MG63 (cell line): ENCODE measurements at regions not wholly inside any gene's neighbourhood (a gene's known extent, or its start where the extent isn't known, plus 50 kb on each side); places are given as distances from the start of the nearest gene placed in this dataset.
A peak's percentile ranks its signal among the peaks of the same experiment; 100 is the strongest.
"Not testable (repeated sequence)": the region's sequence is repeated elsewhere in the genome, so short reads cannot be mapped to it uniquely, and the experiment has no call there.

Source experiments
- DNase-seq: peaks from one replicate; pipeline ENCODE4 v3.0.0-alpha.2; 2020
- H3K27me3 ChIP-seq: fragments of 250-450 bp; sonication (Bioruptor Pico); 2 replicates; pipeline ENCODE4 v1.5.1; 2020; ENCODE audit warnings: mild to moderate bottlenecking, moderate library complexity
- H3K36me3 ChIP-seq: fragments of 250-450 bp; sonication (Bioruptor Pico); 2 replicates; pipeline ENCODE4 v1.5.1; 2020; ENCODE audit warnings: mild to moderate bottlenecking, moderate library complexity
- H3K4me3 ChIP-seq: fragments of 250-450 bp; sonication (Bioruptor Pico); 2 replicates; pipeline ENCODE4 v1.5.1; 2020; ENCODE audit warnings: mild to moderate bottlenecking, moderate library complexity
- H3K9me3 ChIP-seq: fragments of 250-450 bp; sonication (Bioruptor Pico); 2 replicates; pipeline ENCODE4 v1.5.1; 2020; ENCODE audit warnings: mild to moderate bottlenecking, moderate library complexity

DNA sequence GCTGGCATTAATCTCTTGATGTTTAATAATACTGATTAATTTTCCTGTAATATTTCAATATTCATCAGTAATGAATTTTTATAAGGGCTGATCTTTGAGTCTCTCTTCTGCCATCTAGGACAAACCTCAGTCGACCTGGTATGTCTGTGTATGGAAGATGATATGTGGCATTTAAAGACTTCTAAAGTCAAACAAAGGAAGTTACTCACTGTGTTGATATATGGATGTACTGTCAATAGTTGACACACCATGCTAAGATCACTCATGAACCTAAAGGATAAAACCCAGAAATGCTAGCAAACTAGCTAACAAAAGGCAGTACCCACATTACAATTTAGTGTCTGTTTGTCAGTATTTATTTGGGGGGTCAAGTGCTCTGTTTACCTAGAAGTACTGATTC lies 380.7 kb upstream of the GOT2 start:
- Histone ChIP-seq H3K4me3 (no peak overlapping the region), H3K36me3 (no peaks in the 10 kb centered on the region), H3K9me3 (no peaks in the 10 kb centered on the region; the same call in 1 of the 2 replicates), H3K27me3 (no peaks in the 10 kb centered on the region)
- DNase-seq, result no peak

DNA sequence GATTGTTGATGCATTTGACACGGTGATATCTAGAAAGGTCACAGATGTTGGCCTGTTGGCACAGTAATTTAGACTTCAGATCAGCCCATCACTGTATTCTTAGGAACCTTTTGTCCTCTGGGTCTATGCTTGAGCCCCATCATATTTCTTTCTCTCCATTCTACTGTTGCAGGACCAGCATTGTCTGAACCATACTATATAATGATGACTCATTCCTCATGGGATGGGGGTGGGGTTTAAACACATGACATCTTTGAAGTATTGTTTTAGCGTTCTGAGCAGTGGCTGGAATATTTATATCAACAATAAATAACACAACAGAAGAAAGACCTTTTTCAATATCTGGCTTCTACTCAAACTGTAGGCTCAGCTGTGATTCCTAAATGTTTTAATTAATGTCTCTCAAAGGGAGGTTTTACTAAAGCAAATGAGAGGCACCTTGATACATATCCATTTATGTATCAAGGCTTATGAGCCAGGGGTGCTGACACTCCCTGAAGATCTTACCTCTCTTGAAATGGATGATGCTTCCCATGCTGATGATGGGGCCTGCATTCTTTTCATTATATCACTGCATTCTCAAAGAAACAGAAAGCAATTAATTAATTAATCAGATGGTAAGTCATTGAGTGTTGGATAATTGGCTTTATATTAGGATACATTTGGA lies 379.0 kb upstream of the GOT2 start:
- Histone ChIP-seq H3K27me3 (no peaks in the 10 kb centered on the region), H3K4me3 (no peak overlapping the region), H3K9me3 (no peaks in the 10 kb centered on the region; the same call in 1 of the 2 replicates), H3K36me3 (no peaks in the 10 kb centered on the region)
- DNase-seq, result no peak

DNA sequence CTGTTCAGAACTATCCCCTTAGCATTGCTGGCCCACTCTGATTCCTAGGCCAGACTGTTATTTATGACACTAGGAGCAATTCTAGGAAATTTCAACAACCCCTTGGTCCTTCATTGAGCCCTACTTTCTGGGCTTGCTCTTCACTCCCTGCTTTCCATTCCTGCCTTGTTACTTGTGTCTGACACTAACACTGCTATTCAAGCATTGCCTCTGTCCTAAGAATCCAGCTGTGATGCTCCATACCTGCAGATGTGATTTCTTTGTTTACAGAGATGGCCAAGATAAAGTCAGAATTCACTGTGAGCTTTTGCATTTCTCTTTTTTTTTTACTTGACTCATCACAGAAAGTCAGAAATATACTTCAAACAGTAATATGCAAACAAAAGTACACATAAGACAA lies 377.2 kb upstream of the GOT2 start:
- DNase-seq, result no peak
- H3K36me3 ChIP-seq, result no peaks in the 10 kb centered on the region
- no peaks in the 10 kb centered on the region for H3K27me3 ChIP-seq
- H3K4me3 ChIP-seq, result no peak overlapping the region
- H3K9me3 ChIP-seq, result no peaks in the 10 kb centered on the region

DNA sequence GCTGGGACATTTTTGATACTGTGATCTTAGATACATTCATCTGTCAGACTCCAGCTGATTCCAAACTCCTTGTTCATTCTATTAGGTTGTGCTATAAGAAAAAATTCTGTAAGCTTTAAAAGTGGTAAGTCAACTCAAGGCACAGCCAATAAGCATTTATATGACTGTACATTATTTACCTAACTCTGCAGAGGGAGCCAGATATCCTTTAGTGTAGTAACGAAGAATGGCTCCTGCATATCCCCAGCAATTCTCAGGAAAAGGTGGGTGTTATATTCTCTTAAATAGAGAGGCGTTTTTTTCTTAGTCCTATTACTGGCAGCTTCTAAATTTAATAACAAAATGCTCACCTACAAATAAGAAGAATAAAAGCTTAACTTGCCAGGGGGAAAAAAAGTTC lies 374.3 kb upstream of the GOT2 start:
- no peak overlapping the region for H3K4me3 ChIP-seq
- DNase-seq, result no peak
- H3K36me3 ChIP-seq, result no peaks in the 10 kb centered on the region
- no peaks in the 10 kb centered on the region for H3K27me3 ChIP-seq
- no peaks in the 10 kb centered on the region for H3K9me3 ChIP-seq

DNA sequence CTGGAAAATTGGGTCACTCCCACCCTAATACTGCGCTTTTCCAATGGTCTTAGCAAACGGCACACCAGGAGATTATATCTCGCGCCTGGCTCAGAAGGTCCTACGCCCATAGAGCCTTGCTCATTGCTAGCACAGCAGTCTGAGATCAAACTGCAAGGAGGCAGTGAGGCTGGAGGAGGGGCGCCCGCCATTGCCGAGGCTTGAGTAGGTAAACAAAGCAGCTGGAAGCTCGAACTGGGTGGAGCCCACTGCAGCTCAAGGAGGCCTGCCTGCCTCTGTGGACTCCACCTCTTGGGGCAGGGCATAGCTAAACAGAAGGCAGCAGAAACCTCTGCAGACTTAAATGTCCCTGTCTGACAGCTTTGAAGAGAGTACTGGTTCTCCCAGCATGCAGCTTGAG lies 362.6 kb upstream of the GOT2 start:
- H3K36me3 ChIP-seq, H3K27me3 ChIP-seq, DNase-seq, H3K4me3 ChIP-seq: not testable (repeated sequence)
- peaks cover 16% of the 10 kb centered on the region for H3K9me3 ChIP-seq

DNA sequence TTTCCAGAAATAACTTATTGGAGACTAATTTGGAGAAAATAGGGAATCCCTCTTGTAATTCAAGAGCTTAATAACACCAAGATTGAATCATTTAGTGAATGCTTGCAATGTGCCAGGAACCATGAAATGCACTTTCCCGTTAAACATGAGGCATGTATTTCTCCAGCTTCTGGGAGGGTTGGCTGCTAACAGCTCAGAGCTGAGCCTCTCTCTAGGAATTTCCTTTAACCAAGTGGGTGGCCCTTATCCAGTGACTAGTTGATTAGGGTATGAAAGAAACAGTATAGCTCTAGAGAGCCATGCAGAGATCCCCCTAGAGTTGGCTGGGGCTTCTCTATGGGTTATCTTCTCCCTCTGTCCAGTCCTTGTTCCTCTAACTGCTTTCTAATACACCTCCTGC lies 356.4 kb upstream of the GOT2 start:
- no peaks in the 10 kb centered on the region for H3K36me3 ChIP-seq
- 0 out of 2 replicates have a peak, but pooled peaks cover 3% of the 10 kb centered on the region for H3K9me3 ChIP-seq
- DNase-seq, result peak; percentile 14
- H3K27me3 ChIP-seq, result no peaks in the 10 kb centered on the region
- no peak overlapping the region for H3K4me3 ChIP-seq

DNA sequence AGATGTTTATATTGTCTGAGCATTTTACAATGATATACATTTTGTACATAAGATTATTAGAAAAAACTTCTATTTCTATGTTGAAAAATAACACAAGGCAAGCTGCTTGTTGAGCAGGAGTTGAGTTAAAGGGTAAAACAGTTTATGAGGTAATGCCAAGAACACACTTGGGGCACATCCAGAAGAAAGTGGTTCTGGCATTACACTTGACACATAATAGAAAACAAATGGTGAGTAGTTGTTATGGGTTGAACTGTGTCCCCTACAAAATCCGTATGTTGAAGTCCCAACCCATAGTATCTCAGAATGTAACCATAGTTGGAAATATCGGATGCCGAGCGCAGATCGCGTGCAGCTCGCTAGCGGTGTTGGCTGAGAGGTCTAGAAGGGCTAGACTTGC lies 354.3 kb upstream of the GOT2 start:
- H3K36me3 ChIP-seq, result no peaks in the 10 kb centered on the region
- H3K4me3 ChIP-seq, result no peak overlapping the region
- H3K27me3 ChIP-seq, result no peaks in the 10 kb centered on the region
- H3K9me3 ChIP-seq, result 0 out of 2 replicates have a peak, but pooled peaks cover 3% of the 10 kb centered on the region
- DNase-seq, result peak; percentile 87

DNA sequence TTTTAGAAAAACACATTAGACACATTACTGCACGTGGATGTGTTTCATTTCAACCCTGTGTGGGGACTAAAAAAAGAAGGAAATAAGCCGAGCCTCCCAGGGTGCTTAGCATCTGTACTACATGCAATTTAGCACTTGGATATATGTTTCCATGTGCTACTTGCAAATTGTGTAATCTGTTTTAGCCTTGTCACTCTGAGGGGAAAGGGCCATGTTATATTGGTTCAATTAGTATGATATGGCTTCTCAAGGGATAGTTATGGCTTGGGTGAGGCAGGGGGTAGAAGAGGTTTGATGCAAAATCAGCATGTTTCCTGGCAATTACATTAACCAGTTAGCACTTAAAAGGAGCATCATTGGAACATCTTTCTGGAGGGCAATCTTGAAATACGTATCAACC lies 353.5 kb upstream of the GOT2 start:
- Histone ChIP-seq H3K27me3 (no peaks in the 10 kb centered on the region), H3K9me3 (0 out of 2 replicates have a peak, but pooled peaks cover 3% of the 10 kb centered on the region), H3K4me3 (no peak overlapping the region), H3K36me3 (no peaks in the 10 kb centered on the region)
- no peak for DNase-seq

DNA sequence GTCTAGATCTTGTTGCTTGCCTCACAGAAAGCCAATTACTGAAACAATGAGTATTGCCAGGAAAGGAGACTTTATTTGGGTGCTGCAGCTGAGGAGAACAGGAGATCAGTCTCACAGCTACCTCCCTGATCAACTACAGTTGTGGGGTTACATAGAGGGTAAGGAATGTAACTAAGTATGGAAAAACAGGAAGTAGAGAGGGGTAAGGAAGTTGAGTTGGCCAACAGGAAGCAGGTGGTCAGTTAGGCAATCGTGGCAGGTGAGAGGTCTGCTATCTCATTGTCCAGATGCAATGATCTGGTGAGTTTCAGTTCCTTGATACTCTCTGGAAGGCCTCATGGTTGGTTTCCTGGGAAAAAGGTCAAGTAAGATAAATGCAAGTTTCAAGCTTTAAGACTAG lies 333.1 kb upstream of the GOT2 start:
- Histone ChIP-seq H3K9me3 (peaks cover 7% of the 10 kb centered on the region), H3K27me3 (no peaks in the 10 kb centered on the region), H3K36me3 (no peaks in the 10 kb centered on the region), H3K4me3 (no peak overlapping the region)
- DNase-seq, result no peak

DNA sequence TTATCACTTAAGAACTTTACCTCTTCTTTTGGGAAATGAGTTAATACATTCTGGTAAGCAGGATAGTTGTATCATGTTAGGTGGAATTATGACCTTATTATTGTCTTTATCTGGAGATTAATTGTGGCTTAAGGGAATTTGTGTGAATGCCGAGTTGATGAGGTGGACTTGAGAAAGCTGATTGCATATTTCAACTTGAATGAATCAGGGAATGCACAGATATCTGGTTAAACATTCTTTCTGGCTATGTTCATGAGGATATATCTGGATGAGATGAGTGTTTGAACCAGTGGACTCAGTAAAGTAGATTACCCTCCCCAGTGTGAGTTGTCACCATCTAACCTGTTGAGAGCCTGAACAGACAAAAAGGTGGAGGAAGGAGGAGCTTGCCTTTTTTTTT lies 326.1 kb upstream of the GOT2 start:
- H3K9me3 ChIP-seq, result no peaks in the 10 kb centered on the region
- no peak for DNase-seq
- H3K4me3 ChIP-seq, result no peak overlapping the region
- no peaks in the 10 kb centered on the region for H3K36me3 ChIP-seq
- no peaks in the 10 kb centered on the region for H3K27me3 ChIP-seq

DNA sequence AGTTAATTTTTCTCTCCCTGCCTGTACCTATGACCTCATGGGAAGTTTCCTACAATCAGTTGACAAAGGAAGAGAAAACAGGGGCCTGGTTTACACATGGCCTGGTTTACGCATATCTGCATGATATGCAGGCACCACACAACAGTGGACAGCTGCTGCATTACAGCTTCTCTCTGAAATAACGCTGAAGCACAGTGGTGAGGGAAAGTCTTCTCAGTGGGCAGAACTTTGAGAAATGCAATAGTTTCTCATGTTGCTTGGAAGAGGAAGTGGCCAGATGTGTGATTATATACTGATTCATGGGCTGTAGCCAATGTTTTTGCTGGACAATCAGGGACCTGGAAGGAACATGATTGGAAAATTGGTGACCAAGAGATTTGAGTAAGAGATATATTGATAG lies 324.1 kb upstream of the GOT2 start:
- DNase-seq, result no peak
- Histone ChIP-seq H3K27me3 (no peaks in the 10 kb centered on the region), H3K9me3 (no peaks in the 10 kb centered on the region), H3K4me3 (no peak overlapping the region), H3K36me3 (no peaks in the 10 kb centered on the region)

DNA sequence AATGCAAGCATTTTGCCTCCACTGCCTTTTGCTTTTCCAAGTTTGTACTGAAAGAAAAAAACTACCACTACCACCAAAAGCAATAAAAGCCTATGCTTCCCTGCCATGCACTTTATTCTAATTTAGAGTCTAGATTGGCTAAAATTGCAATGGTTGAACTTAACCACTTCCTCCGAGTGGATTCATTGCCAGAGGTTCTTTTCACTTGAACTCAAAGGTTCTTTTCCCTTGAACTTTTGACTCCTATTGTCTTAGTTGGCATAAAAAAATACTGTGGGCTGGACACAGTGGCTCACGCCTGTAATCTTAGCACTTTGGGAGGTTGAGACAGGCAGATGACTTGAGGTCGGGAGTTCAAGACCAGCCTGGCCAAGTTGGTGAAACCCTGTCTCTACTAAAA lies 319.8 kb upstream of the GOT2 start:
- Histone ChIP-seq H3K36me3 (no peaks in the 10 kb centered on the region), H3K27me3 (no peaks in the 10 kb centered on the region), H3K9me3 (no peaks in the 10 kb centered on the region), H3K4me3 (no peak overlapping the region)
- no peak for DNase-seq

DNA sequence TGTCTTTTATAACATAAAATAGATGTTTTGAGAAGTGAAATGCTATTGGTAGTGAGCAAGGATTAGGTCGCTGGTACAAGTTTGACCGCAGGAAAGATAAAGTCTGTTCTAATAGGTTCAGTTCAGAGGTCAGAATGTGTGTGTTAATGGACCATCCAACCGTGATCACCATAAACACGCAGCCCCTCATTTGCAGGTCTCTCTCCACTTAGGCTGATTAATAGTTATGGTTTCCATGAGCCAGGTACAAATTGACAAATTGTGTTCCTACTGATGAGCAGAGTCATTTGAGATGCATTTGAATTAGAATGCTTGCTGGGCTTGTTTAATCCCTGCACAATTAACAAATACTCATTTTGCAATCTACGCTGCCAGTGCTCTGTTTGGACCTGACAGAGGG lies 318.1 kb upstream of the GOT2 start:
- DNase-seq, result no peak
- Histone ChIP-seq H3K4me3 (no peak overlapping the region), H3K27me3 (no peaks in the 10 kb centered on the region), H3K9me3 (no peaks in the 10 kb centered on the region), H3K36me3 (no peaks in the 10 kb centered on the region)

DNA sequence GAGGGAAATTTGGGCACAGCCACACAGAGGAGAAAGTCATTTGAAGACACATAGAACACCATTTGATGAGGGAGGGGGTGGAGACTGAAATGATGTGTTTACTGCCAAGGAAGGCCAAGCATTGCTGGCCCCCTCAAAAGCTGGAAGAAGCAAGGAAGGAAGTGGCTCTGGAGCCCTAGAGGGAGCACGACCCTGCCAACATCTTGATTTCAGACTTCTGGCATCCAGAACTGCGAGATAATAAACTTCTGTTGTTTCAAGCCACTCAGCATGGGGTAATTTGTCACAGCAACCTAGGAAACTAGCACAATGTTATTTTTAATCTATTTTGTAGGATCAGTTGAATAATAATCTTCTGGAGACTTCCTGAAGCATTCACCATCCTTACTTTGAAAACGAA lies 314.8 kb upstream of the GOT2 start:
- Histone ChIP-seq H3K4me3 (no peak overlapping the region), H3K9me3 (no peaks in the 10 kb centered on the region; the same call in 1 of the 2 replicates), H3K27me3 (no peaks in the 10 kb centered on the region), H3K36me3 (no peaks in the 10 kb centered on the region)
- DNase-seq, result peak; percentile 73

DNA sequence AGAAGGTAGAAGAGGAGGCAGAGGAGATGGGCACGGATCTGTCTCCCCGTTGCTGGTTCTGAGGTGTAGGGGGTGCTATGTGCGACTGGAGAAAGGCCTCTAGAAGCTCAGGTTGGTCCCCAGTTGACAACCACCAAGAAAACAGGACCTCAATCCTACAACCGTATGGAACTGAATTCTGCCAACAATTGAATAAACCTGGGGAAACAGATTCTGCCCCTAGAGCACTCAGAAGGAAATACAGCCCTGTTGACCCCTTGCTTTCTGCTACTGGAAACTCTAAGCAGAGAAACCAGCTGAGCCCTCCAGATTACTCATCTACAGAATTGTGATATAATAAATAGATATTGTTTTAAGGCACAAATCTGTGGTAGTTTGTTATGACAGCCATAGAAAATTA lies 313.0 kb upstream of the GOT2 start:
- Histone ChIP-seq H3K36me3 (no peaks in the 10 kb centered on the region), H3K27me3 (no peaks in the 10 kb centered on the region), H3K4me3 (no peak overlapping the region), H3K9me3 (no peaks in the 10 kb centered on the region; the same call in 1 of the 2 replicates)
- no peak for DNase-seq

DNA sequence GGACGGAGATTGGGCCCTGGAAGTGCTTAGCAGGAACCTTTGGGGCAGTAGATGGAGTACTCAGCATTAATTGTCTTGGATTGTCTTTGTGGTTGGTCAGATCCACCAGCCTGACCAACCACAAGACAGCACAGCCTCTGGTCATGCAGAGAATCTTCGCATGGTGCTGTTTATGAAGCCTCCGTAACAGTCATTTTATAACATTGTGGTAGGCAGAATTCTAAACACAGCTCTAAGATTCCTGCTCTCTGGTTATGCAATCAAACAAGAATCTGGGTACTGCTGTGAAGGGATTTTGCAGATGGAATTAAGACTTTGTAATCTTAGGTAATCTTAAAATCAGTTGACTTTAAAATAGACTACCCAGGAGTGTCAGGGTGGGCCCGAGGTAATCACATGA lies 312.2 kb upstream of the GOT2 start:
- Histone ChIP-seq H3K4me3 (no peak overlapping the region), H3K36me3 (no peaks in the 10 kb centered on the region), H3K9me3 (no peaks in the 10 kb centered on the region; the same call in 1 of the 2 replicates), H3K27me3 (no peaks in the 10 kb centered on the region)
- DNase-seq, result no peak

DNA sequence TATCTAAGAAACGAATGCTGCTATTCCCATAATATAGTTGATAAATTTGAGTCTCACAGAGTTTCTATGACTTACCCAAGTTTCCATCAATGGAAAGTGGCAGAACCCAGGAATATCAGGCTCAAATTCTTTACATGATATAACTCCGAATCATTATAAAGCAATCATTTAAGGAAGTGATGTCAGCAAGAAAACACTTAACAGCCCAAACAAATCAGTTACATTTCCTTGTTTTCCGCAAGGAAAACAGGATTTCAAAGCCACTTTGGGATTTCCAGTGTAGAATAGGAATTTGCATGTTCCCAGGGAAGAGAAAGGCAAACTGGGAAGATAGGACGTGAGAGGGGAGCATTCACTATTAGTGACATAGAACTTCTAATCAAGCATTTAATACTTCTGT lies 311.4 kb upstream of the GOT2 start:
- Histone ChIP-seq H3K27me3 (no peaks in the 10 kb centered on the region), H3K4me3 (no peak overlapping the region), H3K36me3 (no peaks in the 10 kb centered on the region), H3K9me3 (no peaks in the 10 kb centered on the region; the same call in 1 of the 2 replicates)
- DNase-seq, result no peak

DNA sequence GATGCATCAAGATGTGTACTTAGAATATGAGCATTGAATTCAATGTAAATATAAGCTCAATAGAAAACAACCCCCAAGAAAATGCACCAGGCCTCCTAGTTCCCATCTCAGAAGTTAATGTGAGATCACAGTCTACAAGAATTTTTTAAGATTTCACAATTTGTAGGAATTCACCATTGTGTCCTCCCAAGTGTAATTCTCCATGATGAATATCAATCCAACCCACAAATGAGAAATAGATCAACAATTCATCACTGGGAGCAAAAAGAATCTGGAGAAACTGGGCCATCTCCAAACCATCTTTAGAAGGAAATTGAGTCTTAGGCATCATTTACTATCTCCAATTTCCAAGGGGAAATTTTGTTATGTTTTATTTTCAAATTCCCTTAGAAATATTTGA lies 310.5 kb upstream of the GOT2 start:
- no peak for DNase-seq
- no peak overlapping the region for H3K4me3 ChIP-seq
- no peaks in the 10 kb centered on the region for H3K36me3 ChIP-seq
- no peaks in the 10 kb centered on the region for H3K27me3 ChIP-seq
- H3K9me3 ChIP-seq, result no peaks in the 10 kb centered on the region; the same call in 1 of the 2 replicates

DNA sequence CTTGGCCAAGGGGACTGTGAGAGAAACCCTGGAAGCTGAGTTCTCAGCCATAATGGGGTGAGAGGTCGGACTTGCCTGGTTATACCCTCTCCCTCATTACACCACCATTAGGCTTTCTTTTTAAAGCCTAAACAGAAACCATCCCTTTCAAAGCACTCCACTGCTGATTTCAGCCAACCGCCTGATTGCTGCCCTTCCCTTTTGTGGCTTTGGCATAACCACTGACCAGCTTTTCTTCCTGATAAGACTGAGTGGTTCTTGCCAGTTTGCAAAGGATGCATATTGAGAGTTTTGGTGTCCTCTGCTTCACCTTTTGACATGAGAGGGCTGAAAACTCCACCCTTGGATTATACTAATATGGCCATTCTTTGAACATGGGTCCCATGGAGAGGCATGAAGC lies 308.2 kb upstream of the GOT2 start:
- H3K4me3 ChIP-seq, result no peak overlapping the region
- no peaks in the 10 kb centered on the region for H3K36me3 ChIP-seq
- no peak for DNase-seq
- H3K27me3 ChIP-seq, result no peaks in the 10 kb centered on the region
- H3K9me3 ChIP-seq, result no peaks in the 10 kb centered on the region; the same call in 1 of the 2 replicates
